ENCODE measurements at regions not wholly inside any gene's neighbourhood (a gene's known extent, or its start where the extent isn't known, plus 50 kb on each side); places are given as distances from the start of the nearest gene placed in this dataset.

DNA sequence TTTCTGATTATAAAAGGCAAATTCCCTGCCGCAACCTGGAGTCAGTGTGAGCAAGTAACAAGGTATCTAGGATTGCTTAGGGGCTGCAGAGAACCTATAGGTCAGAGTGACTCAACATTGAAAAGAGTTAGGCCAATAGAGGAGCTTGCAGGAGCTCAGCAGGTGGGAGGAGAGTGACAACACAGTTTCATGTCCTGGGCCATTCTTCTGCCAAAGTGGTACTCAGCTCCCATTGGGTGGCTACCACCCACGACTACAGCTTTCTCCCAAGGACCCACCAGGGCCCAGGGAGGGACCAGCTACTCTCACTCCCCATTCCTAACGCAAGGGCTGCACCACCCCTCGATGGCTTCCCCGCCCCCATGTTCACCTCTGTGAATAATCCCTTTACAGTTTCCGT, 86.7 kb upstream of the SPATA31C2 start:
- Histone ChIP-seq H3K9me3 (ENCODE audit: control insufficient read depth in 2 of 3, insufficient read depth in 1 of 3, low read length in 3 of 3) (no peaks in the 10 kb centered on the region), H3K4me3 (ENCODE audit: low read length in 3 of 3) (no peak overlapping the region), H3K4me1 (ENCODE audit: control insufficient read depth in 2 of 3, insufficient read depth in 2 of 3, low read depth in 1 of 3, low read length in 3 of 3) (peaks cover 0 to 3% (median 0%) of the 10 kb centered on the region in 3 donors), H3K36me3 (ENCODE audit: control insufficient read depth in 2 of 3, insufficient read depth in 3 of 3, low read length in 3 of 3) (no peaks in the 10 kb centered on the region), H3K27ac (ENCODE audit: low read depth in 2 of 2, low read length in 2 of 2) (no peak overlapping the region), H3K9ac (ENCODE audit: low read length in 3 of 3) (no peak overlapping the region), H3K27me3 (ENCODE audit: control insufficient read depth, insufficient read depth, low read length) (no peaks in the 10 kb centered on the region)
- FAIRE-seq (no peak), DNase-seq (no peak)
- no peak for TF ChIP-seq CTCF (IDR thresholded peaks at IDR 0.05; ENCODE audit: borderline replicate concordance, extremely low read depth, insufficient read depth)
- intact Hi-C loops (cut with DNase I), result no loop called here

GRCh38 chr9:88221105-88221504, 82.8 kb upstream of the SPATA31C2 start:
- Histone ChIP-seq H3K4me3 (ENCODE audit: low read length in 3 of 3) (no peak overlapping the region), H3K4me1 (ENCODE audit: control insufficient read depth in 2 of 3, insufficient read depth in 2 of 3, low read depth in 1 of 3, low read length in 3 of 3) (peaks cover 0 to 3% (median 0%) of the 10 kb centered on the region in 3 donors), H3K36me3 (ENCODE audit: control insufficient read depth in 2 of 3, insufficient read depth in 3 of 3, low read length in 3 of 3) (no peaks in the 10 kb centered on the region), H3K27me3 (ENCODE audit: control insufficient read depth, insufficient read depth, low read length) (no peaks in the 10 kb centered on the region), H3K9ac (ENCODE audit: low read length in 3 of 3) (no peak overlapping the region), H3K27ac (ENCODE audit: low read depth in 2 of 2, low read length in 2 of 2) (no peak overlapping the region), H3K9me3 (ENCODE audit: control insufficient read depth in 2 of 3, insufficient read depth in 1 of 3, low read length in 3 of 3) (no peaks in the 10 kb centered on the region)
- intact Hi-C loops (cut with DNase I), result no loop called here
- FAIRE-seq (no peak), DNase-seq (peak; percentile 32 to 71 (median 54))
- TF ChIP-seq CTCF (IDR thresholded peaks at IDR 0.05; ENCODE audit: borderline replicate concordance, extremely low read depth, insufficient read depth), result no peak

DNA sequence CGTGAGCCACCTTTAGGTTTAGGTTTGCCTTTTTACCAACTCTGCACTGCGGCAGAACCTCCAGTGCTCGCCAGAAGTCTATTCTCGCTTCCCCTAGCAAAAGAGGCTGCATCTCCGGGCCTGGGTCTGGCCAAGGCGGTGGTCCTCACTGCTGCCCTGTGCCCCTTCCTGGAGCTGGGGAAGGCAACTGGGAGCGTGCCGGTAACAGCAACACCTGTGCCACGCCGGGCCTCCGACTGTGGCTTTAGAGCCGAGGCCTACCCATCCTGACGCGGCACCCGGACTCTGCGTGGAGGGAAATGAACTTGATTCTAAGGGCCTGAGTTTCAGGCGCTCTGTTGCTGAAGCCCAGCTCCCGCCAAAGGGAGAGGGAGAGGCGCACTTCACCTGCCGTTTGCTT, 82.4 kb upstream of the SPATA31C2 start:
- peaks cover 0 to 3% (median 1%) of the 10 kb centered on the region in 3 donors for H3K4me1 ChIP-seq (ENCODE audit: control insufficient read depth in 2 of 3, insufficient read depth in 2 of 3, low read depth in 1 of 3, low read length in 3 of 3)
- no peak overlapping the region for H3K27ac ChIP-seq (ENCODE audit: low read depth in 2 of 2, low read length in 2 of 2)
- DNase-seq (peak in 1 of 5 donors; percentile 59), FAIRE-seq (no peak)
- no peaks in the 10 kb centered on the region for H3K36me3 ChIP-seq (ENCODE audit: control insufficient read depth in 2 of 3, insufficient read depth in 3 of 3, low read length in 3 of 3)
- intact Hi-C loops (cut with DNase I), result no loop called here
- TF ChIP-seq CTCF (IDR thresholded peaks at IDR 0.05; ENCODE audit: borderline replicate concordance, extremely low read depth, insufficient read depth), result no peak
- no peaks in the 10 kb centered on the region for H3K9me3 ChIP-seq (ENCODE audit: control insufficient read depth in 2 of 3, insufficient read depth in 1 of 3, low read length in 3 of 3)
- H3K27me3 ChIP-seq (ENCODE audit: control insufficient read depth, insufficient read depth, low read length), result no peaks in the 10 kb centered on the region
- H3K4me3 ChIP-seq (ENCODE audit: low read length in 3 of 3), result no peak overlapping the region
- no peak overlapping the region for H3K9ac ChIP-seq (ENCODE audit: low read length in 3 of 3)

GRCh38 chr9:88219601-88220000, 81.3 kb upstream of the SPATA31C2 start:
- no peaks in the 10 kb centered on the region for H3K36me3 ChIP-seq (ENCODE audit: control insufficient read depth in 2 of 3, insufficient read depth in 3 of 3, low read length in 3 of 3)
- no peaks in the 10 kb centered on the region for H3K9me3 ChIP-seq (ENCODE audit: control insufficient read depth in 2 of 3, insufficient read depth in 1 of 3, low read length in 3 of 3)
- no peak overlapping the region for H3K27ac ChIP-seq (ENCODE audit: low read depth in 2 of 2, low read length in 2 of 2)
- no peaks in the 10 kb centered on the region for H3K27me3 ChIP-seq (ENCODE audit: control insufficient read depth, insufficient read depth, low read length)
- H3K4me1 ChIP-seq (ENCODE audit: control insufficient read depth in 2 of 3, insufficient read depth in 2 of 3, low read depth in 1 of 3, low read length in 3 of 3), result peaks cover 0 to 3% (median 3%) of the 10 kb centered on the region in 3 donors
- FAIRE-seq, result no peak
- intact Hi-C loops (cut with DNase I), result no loop called here
- no peak for DNase-seq
- no peak overlapping the region for H3K4me3 ChIP-seq (ENCODE audit: low read length in 3 of 3)
- no peak overlapping the region for H3K9ac ChIP-seq (ENCODE audit: low read length in 3 of 3)
- no peak for TF ChIP-seq CTCF (IDR thresholded peaks at IDR 0.05; ENCODE audit: borderline replicate concordance, extremely low read depth, insufficient read depth)

Measured in kidney (tissue), 13 donors.